ENCODE measurements at regions not wholly inside any gene's neighbourhood (a gene's known extent, or its start where the extent isn't known, plus 50 kb on each side); places are given as distances from the start of the nearest gene placed in this dataset.
A peak's percentile ranks its signal among the peaks of the same experiment; 100 is the strongest.

GRCh38 chr6:44682987-44683779 lies 295.7 kb downstream of the CDC5L start:
- no peak for TF ChIP-seq CTCF (IDR thresholded peaks at IDR 0.05; ENCODE audit: insufficient read depth, low read depth, low read length, missing control alignments)
- no peak overlapping the region for H3K4me3 ChIP-seq (ENCODE audit: low read length)
- DNase-seq (ENCODE audit: low read depth), result no peak

GRCh38 chr6:44685213-44685612 lies 297.7 kb downstream of the CDC5L start:
- no peak overlapping the region for H3K4me3 ChIP-seq (ENCODE audit: low read length)
- no peak for TF ChIP-seq CTCF (IDR thresholded peaks at IDR 0.05; ENCODE audit: insufficient read depth, low read depth, low read length, missing control alignments)
- DNase-seq (ENCODE audit: low read depth), result peak; percentile 90

GRCh38 chr6:44696099-44696498 lies 308.6 kb downstream of the CDC5L start:
- peak; percentile 27 for DNase-seq (ENCODE audit: low read depth)
- TF ChIP-seq CTCF (IDR thresholded peaks at IDR 0.05; ENCODE audit: insufficient read depth, low read depth, low read length, missing control alignments), result no peak
- no peak overlapping the region for H3K4me3 ChIP-seq (ENCODE audit: low read length)

- no peak for TF ChIP-seq CTCF (IDR thresholded peaks at IDR 0.05; ENCODE audit: insufficient read depth, low read depth, low read length, missing control alignments)
- no peak for DNase-seq (ENCODE audit: low read depth)
- H3K4me3 ChIP-seq (ENCODE audit: low read length), result no peak overlapping the region
These were observed 309.2 kb downstream of the CDC5L start for GRCh38 chr6:44696686-44697085.

- DNase-seq (ENCODE audit: low read depth), result no peak
- no peak overlapping the region for H3K4me3 ChIP-seq (ENCODE audit: low read length)
- no peak for TF ChIP-seq CTCF (IDR thresholded peaks at IDR 0.05; ENCODE audit: insufficient read depth, low read depth, low read length, missing control alignments)
These were observed 309.8 kb downstream of the CDC5L start for GRCh38 chr6:44697327-44697726.

- no peak for TF ChIP-seq CTCF (IDR thresholded peaks at IDR 0.05; ENCODE audit: insufficient read depth, low read depth, low read length, missing control alignments)
- no peak overlapping the region for H3K4me3 ChIP-seq (ENCODE audit: low read length)
- DNase-seq (ENCODE audit: low read depth), result no peak
These were observed 311.1 kb downstream of the CDC5L start for GRCh38 chr6:44698602-44699001.

GRCh38 chr6:44699082-44699481 lies 311.6 kb downstream of the CDC5L start:
- H3K4me3 ChIP-seq (ENCODE audit: low read length), result no peak overlapping the region
- TF ChIP-seq CTCF (IDR thresholded peaks at IDR 0.05; ENCODE audit: insufficient read depth, low read depth, low read length, missing control alignments), result no peak
- no peak for DNase-seq (ENCODE audit: low read depth)

All from epithelial cell of esophagus (primary cell).